ENCODE measurements at regions not wholly inside any gene's neighbourhood (a gene's known extent, or its start where the extent isn't known, plus 50 kb on each side); places are given as distances from the start of the nearest gene placed in this dataset.

GRCh38 chr1:201591981-201592380 is 53.1 kb downstream of the NAV1 start:
- TF ChIP-seq CTCF (conservative IDR thresholded peaks at IDR 0.05; ENCODE audit: low read length), result no peak
- TF ChIP-seq EZH2phosphoT487 (IDR thresholded peaks at IDR 0.05; ENCODE audit: borderline replicate concordance, low read depth, low read length), result no peak

Measured in OCI-LY7 (cell line).